Epithelial cell of proximal tubule (primary cell): ENCODE measurements at regions not wholly inside any gene's neighbourhood (a gene's known extent, or its start where the extent isn't known, plus 50 kb on each side); places are given as distances from the start of the nearest gene placed in this dataset.

Experiments used
- DNase-seq: peaks from one replicate; pipeline ENCODE4 v3.0.0-alpha.2; 2011; ENCODE audit warnings: low read depth
- H3K4me3 ChIP-seq: 2 replicates; pipeline ENCODE4 v1.5.1; 2011; ENCODE audit warnings: low read depth, mild to moderate bottlenecking, low read length
- TF ChIP-seq, protein P1 (sequence below): conservative IDR thresholded peaks from 2 replicates; pipeline ENCODE4 v1.5.1; 2012; ENCODE audit warnings: low read depth, mild to moderate bottlenecking, low read length

- no peak for DNase-seq
- TF ChIP-seq, protein P1, sequence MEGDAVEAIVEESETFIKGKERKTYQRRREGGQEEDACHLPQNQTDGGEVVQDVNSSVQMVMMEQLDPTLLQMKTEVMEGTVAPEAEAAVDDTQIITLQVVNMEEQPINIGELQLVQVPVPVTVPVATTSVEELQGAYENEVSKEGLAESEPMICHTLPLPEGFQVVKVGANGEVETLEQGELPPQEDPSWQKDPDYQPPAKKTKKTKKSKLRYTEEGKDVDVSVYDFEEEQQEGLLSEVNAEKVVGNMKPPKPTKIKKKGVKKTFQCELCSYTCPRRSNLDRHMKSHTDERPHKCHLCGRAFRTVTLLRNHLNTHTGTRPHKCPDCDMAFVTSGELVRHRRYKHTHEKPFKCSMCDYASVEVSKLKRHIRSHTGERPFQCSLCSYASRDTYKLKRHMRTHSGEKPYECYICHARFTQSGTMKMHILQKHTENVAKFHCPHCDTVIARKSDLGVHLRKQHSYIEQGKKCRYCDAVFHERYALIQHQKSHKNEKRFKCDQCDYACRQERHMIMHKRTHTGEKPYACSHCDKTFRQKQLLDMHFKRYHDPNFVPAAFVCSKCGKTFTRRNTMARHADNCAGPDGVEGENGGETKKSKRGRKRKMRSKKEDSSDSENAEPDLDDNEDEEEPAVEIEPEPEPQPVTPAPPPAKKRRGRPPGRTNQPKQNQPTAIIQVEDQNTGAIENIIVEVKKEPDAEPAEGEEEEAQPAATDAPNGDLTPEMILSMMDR, result no peak
Observed at GRCh38 chr12:88909510-88909909, 329.2 kb upstream of the KITLG start.

DNA sequence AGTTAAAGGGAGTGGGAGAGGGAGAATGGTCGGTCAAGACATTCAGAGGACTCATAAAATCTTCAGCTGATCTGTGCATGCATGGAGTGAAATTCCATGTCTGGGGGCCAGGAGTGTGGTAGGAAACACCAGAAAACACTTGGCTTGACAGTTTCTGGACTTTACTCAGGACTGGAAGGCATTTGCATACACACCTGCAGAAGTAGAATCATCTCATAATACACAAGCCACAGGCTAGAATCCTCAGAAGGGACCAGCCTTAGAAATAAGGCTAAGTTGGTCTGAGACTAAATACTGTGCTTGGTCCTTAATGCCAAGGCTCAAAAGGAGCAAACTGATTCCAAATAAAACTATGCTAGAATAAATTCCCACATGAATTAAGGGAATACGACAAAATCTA, 328.1 kb upstream of the KITLG start:
- TF ChIP-seq, protein P1, result no peak
- DNase-seq, result no peak
- no peak overlapping the region for H3K4me3 ChIP-seq

More at GRCh38 chr12:88909510-88909909, 329.2 kb upstream of the KITLG start:
- no peak overlapping the region for H3K4me3 ChIP-seq

DNA sequence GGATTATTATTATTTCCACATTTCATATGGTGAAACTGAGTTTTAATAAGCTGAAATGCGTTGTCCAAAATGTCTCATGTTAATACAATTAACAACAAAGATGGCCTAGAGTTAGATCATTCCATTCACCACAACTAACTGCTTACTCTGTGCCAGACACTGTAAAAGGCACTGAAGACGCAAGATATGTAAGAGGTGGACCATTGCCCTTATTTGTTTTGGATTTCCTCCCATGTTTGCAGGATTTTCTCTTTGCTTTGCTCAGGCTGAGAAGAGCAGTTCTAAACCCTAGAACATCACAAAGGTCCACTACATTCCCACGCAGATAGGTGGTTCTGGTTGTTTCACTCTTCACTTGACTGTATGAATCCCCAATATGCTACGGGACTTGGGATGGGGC, 324.4 kb upstream of the KITLG start:
- H3K4me3 ChIP-seq, result no peak overlapping the region
- TF ChIP-seq, protein P1, result no peak
- DNase-seq, result no peak

GRCh38 chr12:88903333-88903732, 323.1 kb upstream of the KITLG start:
- no peak for DNase-seq
- TF ChIP-seq, protein P1, result no peak

DNA sequence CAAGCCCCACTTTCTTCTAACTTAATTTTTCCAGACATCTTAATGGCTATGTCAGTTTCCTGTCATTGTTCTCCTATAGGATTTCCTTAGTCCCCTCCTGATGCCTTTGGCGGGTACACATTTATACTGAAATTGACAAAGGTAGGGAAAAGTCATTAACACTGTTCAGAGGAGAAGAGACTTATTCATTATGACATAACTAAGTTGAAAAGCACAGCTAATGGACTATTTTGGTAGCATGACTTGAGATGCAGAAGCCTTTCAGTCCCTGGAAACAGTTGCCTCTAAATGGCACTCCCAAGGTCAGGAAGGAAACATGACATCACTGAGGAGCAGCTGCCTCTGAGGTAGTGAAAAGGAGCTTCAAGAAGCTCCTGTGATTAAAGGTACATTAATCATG, 317.5 kb upstream of the KITLG start:
- TF ChIP-seq, protein P1, result no peak
- H3K4me3 ChIP-seq, result no peak overlapping the region
- DNase-seq, result no peak

More at GRCh38 chr12:88903333-88903732, 323.1 kb upstream of the KITLG start:
- no peak overlapping the region for H3K4me3 ChIP-seq

- no peak overlapping the region for H3K4me3 ChIP-seq
- DNase-seq, result no peak
- TF ChIP-seq, protein P1, result no peak
Observed at GRCh38 chr12:88896958-88897357, 316.7 kb upstream of the KITLG start.

DNA sequence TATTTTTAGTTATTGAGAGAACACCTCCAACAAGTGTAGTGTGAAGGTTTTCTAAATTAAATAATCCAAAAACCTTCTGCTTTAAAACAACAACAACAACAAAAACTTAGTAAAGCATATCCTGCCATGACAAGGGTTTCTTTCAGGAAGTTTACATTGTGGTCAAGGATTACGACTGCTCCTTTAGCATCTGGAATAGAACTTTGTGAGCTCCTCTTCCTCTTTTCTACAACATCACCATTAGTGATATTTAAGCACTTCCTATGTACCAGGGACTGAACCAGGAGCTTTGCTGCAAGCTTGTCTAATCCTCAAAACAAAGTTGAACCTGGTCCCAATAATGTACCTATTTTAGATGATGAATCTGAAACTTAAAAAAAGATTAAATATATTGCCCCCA, 315.4 kb upstream of the KITLG start:
- no peak for DNase-seq
- TF ChIP-seq, protein P1, result no peak
- no peak overlapping the region for H3K4me3 ChIP-seq
